Prostate gland (tissue), 2 donors: ENCODE measurements at regions not wholly inside any gene's neighbourhood (a gene's known extent, or its start where the extent isn't known, plus 50 kb on each side); places are given as distances from the start of the nearest gene placed in this dataset.

Experiments used
- CTCF ChIP-seq, 4 experiments: fragments of 200-600 bp in 2 of 4; fragments of 450-650 bp in 2 of 4; sonication (generic) in 2 of 4; IDR thresholded peaks; 1 replicate in 3 of 4; 2 replicates in 1 of 4; pipeline ENCODE4 v1.5.1; 2016 to 2019; ENCODE audit warnings: antibody characterized with exemption in 4 of 4, mild to moderate bottlenecking in 2 of 4, moderate library complexity in 2 of 4
- POLR2A ChIP-seq: fragments of 450-650 bp; IDR thresholded peaks from one replicate; pipeline ENCODE4 v1.6.1; 2016; ENCODE audit warnings: antibody characterized with exemption, mild to moderate bottlenecking
- POLR2AphosphoS5 ChIP-seq: sonication (generic); formaldehyde crosslinking; IDR thresholded peaks from one replicate; pipeline ENCODE4 v1.6.1; 2017; ENCODE audit warnings: antibody characterized with exemption

GRCh38 chr12:58566599-58566998 is 353.7 kb downstream of the LRIG3 start:
- TF ChIP-seq CTCF (IDR thresholded peaks at IDR 0.05) = no peak
- no peak for TF ChIP-seq POLR2AphosphoS5
- TF ChIP-seq POLR2A = no peak
